Smooth muscle cell (in vitro differentiated cells): ENCODE measurements at regions not wholly inside any gene's neighbourhood (a gene's known extent, or its start where the extent isn't known, plus 50 kb on each side); places are given as distances from the start of the nearest gene placed in this dataset.

Experiments
- DNase-seq: peaks from one replicate; lab custom pipeline; 2025; ENCODE audit not compliant: unreplicated experiment; lab: John Stamatoyannopoulos, UW
- H2AFZ ChIP-seq: fragments of 200-600 bp; sonication (generic); 2 replicates; pipeline ENCODE4 v1.6.0; 2016; ENCODE audit warnings: antibody characterized with exemption, low read depth, mild to moderate bottlenecking
- H3F3A ChIP-seq: fragments of 200-600 bp; sonication (generic); 2 replicates; pipeline ENCODE4 v1.6.0; 2017; ENCODE audit warnings: antibody characterized with exemption, low read depth
- H3K27ac ChIP-seq: fragments of 200-600 bp; sonication (generic); 2 replicates; pipeline ENCODE4 v1.5.1; 2016; ENCODE audit warnings: low read depth, mild to moderate bottlenecking
- H3K27me3 ChIP-seq: fragments of 200-600 bp; sonication (generic); 2 replicates; pipeline ENCODE4 v1.6.1; 2016; ENCODE audit warnings: low read depth, mild to moderate bottlenecking
- H3K36me3 ChIP-seq: fragments of 200-600 bp; sonication (generic); 2 replicates; pipeline ENCODE4 v1.5.1; 2016; ENCODE audit warnings: low read depth
- H3K4me1 ChIP-seq: fragments of 200-600 bp; sonication (generic); 2 replicates; pipeline ENCODE4 v1.5.1; 2016; ENCODE audit warnings: low read depth
- H3K4me2 ChIP-seq: fragments of 200-600 bp; sonication (generic); 2 replicates; pipeline ENCODE4 v1.6.0; 2016; ENCODE audit warnings: mild to moderate bottlenecking
- H3K4me3 ChIP-seq: fragments of 200-600 bp; sonication (generic); 2 replicates; pipeline ENCODE4 v1.5.1; 2016; ENCODE audit warnings: mild to moderate bottlenecking
- H3K79me2 ChIP-seq: fragments of 200-600 bp; sonication (generic); 2 replicates; pipeline ENCODE4 v1.6.0; 2016; ENCODE audit warnings: low read depth, mild to moderate bottlenecking
- H3K9ac ChIP-seq: fragments of 200-600 bp; sonication (generic); 2 replicates; pipeline ENCODE4 v1.6.0; 2016; ENCODE audit warnings: low read depth
- H3K9me3 ChIP-seq: fragments of 200-600 bp; sonication (generic); replicated peaks from 2 replicates; pipeline ENCODE4 v1.5.1; 2016; ENCODE audit warnings: low read depth
- H4K20me1 ChIP-seq: fragments of 200-600 bp; sonication (generic); 2 replicates; pipeline ENCODE4 v1.6.0; 2016; ENCODE audit warnings: low read depth
- CTCF ChIP-seq: fragments of 200-600 bp; sonication (generic); IDR thresholded peaks from 2 replicates; pipeline ENCODE4 v1.5.1; 2017; ENCODE audit warnings: borderline replicate concordance, mild to moderate bottlenecking, antibody characterized with exemption; ENCODE audit not compliant: insufficient read depth, poor library complexity, severe bottlenecking
- WGBS: methylation state at CpG from one replicate; pipeline ENCODE4 v1.1.7; 2016; ENCODE audit warnings: low lambda C conversion rate; 5-methylcytosine and 5-hydroxymethylcytosine counted together

GRCh38 chr11:26014456-26015115, 317.3 kb upstream of the ANO3 start:
- Histone ChIP-seq H3K4me2 (no peak overlapping the region), H3K27ac (no peak overlapping the region), H3K9ac (no peak overlapping the region), H4K20me1 (no peaks in the 10 kb centered on the region), H3K79me2 (no peaks in the 10 kb centered on the region), H3K36me3 (no peaks in the 10 kb centered on the region), H3F3A (no peaks in the 10 kb centered on the region), H2AFZ (no peak overlapping the region), H3K9me3 (no peaks in the 10 kb centered on the region), H3K4me3 (no peak overlapping the region), H3K4me1 (no peaks in the 10 kb centered on the region), H3K27me3 (no peaks in the 10 kb centered on the region)
- WGBS, result 88% methylated on average over 6 of the region's 6 CpGs
- no peak for TF ChIP-seq CTCF
- no peak for DNase-seq

GRCh38 chr11:26017322-26017860, 314.5 kb upstream of the ANO3 start:
- H3K9me3 ChIP-seq, result no peaks in the 10 kb centered on the region
- no peaks in the 10 kb centered on the region for H3K27me3 ChIP-seq
- no peaks in the 10 kb centered on the region for H4K20me1 ChIP-seq
- no peak for DNase-seq
- H3K27ac ChIP-seq, result no peak overlapping the region
- no peak overlapping the region for H2AFZ ChIP-seq
- no peak overlapping the region for H3K9ac ChIP-seq
- H3K36me3 ChIP-seq, result no peaks in the 10 kb centered on the region
- no peak overlapping the region for H3K4me3 ChIP-seq
- no peaks in the 10 kb centered on the region for H3F3A ChIP-seq
- no peak for TF ChIP-seq CTCF
- WGBS, result 88% methylated on average over 1 of the region's 1 CpG
- no peak overlapping the region for H3K4me2 ChIP-seq
- H3K79me2 ChIP-seq, result no peaks in the 10 kb centered on the region
- H3K4me1 ChIP-seq, result no peaks in the 10 kb centered on the region

- H3K27ac ChIP-seq, result no peak overlapping the region
- H3K27me3 ChIP-seq, result no peaks in the 10 kb centered on the region
- H2AFZ ChIP-seq, result no peak overlapping the region
- no peak overlapping the region for H3K9ac ChIP-seq
- H3K79me2 ChIP-seq, result no peaks in the 10 kb centered on the region
- H3F3A ChIP-seq, result no peaks in the 10 kb centered on the region
- no peak overlapping the region for H3K4me2 ChIP-seq
- H4K20me1 ChIP-seq, result no peaks in the 10 kb centered on the region
- no peaks in the 10 kb centered on the region for H3K4me1 ChIP-seq
- no peaks in the 10 kb centered on the region for H3K36me3 ChIP-seq
- no peak overlapping the region for H3K4me3 ChIP-seq
- DNase-seq, result no peak
- no peak for TF ChIP-seq CTCF
- no peaks in the 10 kb centered on the region for H3K9me3 ChIP-seq
- WGBS, result 83% methylated on average over 2 of the region's 2 CpGs
These were observed 314.0 kb upstream of the ANO3 start for GRCh38 chr11:26017903-26018302.

- no peak for TF ChIP-seq CTCF
- H2AFZ ChIP-seq, result no peak overlapping the region
- no peaks in the 10 kb centered on the region for H3F3A ChIP-seq
- no peak overlapping the region for H3K27ac ChIP-seq
- H3K4me2 ChIP-seq, result no peak overlapping the region
- H3K9ac ChIP-seq, result no peak overlapping the region
- H4K20me1 ChIP-seq, result no peaks in the 10 kb centered on the region
- no peaks in the 10 kb centered on the region for H3K36me3 ChIP-seq
- no peaks in the 10 kb centered on the region for H3K4me1 ChIP-seq
- H3K4me3 ChIP-seq, result no peak overlapping the region
- no peaks in the 10 kb centered on the region for H3K79me2 ChIP-seq
- H3K9me3 ChIP-seq, result no peaks in the 10 kb centered on the region
- H3K27me3 ChIP-seq, result no peaks in the 10 kb centered on the region
- DNase-seq, result no peak
These were observed 313.6 kb upstream of the ANO3 start for GRCh38 chr11:26018336-26018735.
